Kidney (tissue), 10 donors: ENCODE measurements at regions not wholly inside any gene's neighbourhood (a gene's known extent, or its start where the extent isn't known, plus 50 kb on each side); places are given as distances from the start of the nearest gene placed in this dataset.
"Not testable (repeated sequence)": the region's sequence is repeated elsewhere in the genome, so short reads cannot be mapped to it uniquely, and the experiment has no call there.

ENCODE experiments used
- DNase-seq, 5 donors: peaks; one replicate each; pipeline ENCODE4 v3.0.0-alpha.2; 2013 to 2020
- FAIRE-seq: peaks from 2 replicates; lab custom pipeline; 2012; peaks lifted over from hg19 to GRCh38; lab: Jason Lieb, UNC
- H3K27ac ChIP-seq, 2 donors: one replicate each; pipeline ENCODE4 v1.7.0; 2013; ENCODE audit warnings: low read depth in 2 of 2, low read length in 2 of 2, inconsistent platforms in 1 of 2
- H3K27me3 ChIP-seq: one replicate; pipeline ENCODE4 v1.7.1; 2013; ENCODE audit warnings: low read length, inconsistent platforms; ENCODE audit not compliant: control insufficient read depth, insufficient read depth
- H3K36me3 ChIP-seq, 3 donors: one replicate each; pipeline versions ENCODE4 v1.7.0 to v1.7.1; 2013; ENCODE audit warnings: low read length in 3 of 3, control low read depth in 1 of 3, inconsistent platforms in 1 of 3; ENCODE audit not compliant: insufficient read depth in 3 of 3, control insufficient read depth in 2 of 3
- H3K4me1 ChIP-seq, 3 donors: one replicate each; pipeline versions ENCODE4 v1.7.0 to v1.7.1; 2013; ENCODE audit warnings: low read length in 3 of 3, inconsistent platforms in 1 of 3, low read depth in 1 of 3; ENCODE audit not compliant: control insufficient read depth in 2 of 3, insufficient read depth in 2 of 3
- H3K4me3 ChIP-seq, 3 donors: one replicate each; pipeline versions ENCODE4 v1.7.0 to v1.8.1; 2013; ENCODE audit warnings: low read length in 3 of 3, control low read depth in 1 of 3, inconsistent platforms in 1 of 3
- H3K9ac ChIP-seq, 3 donors: one replicate each; pipeline versions ENCODE4 v1.7.0 to v1.7.1; 2013; ENCODE audit warnings: low read length in 3 of 3, control low read depth in 1 of 3, inconsistent platforms in 1 of 3
- H3K9me3 ChIP-seq, 3 donors: one replicate each; pipeline versions ENCODE4 v1.7.0 to v1.7.1; 2013; ENCODE audit warnings: low read length in 3 of 3, control low read depth in 1 of 3, inconsistent platforms in 1 of 3; ENCODE audit not compliant: control insufficient read depth in 2 of 3, insufficient read depth in 1 of 3
- intact Hi-C: fragments of 100-400 bp; cut with DNase I; formaldehyde crosslinking; loops from one replicate; pipeline ENCODE4 v1.11.1; 2022
- donor health status: control.
- donor health status: control.
- donor health status: DM: yes; HTN: yes; CAD: no.
- donor health status: Normal renal cell carcinoma (clear cell type).

GRCh38 chr22:21150863-21151262 lies 105.1 kb downstream of the LRRC74B start:
- H3K27me3 ChIP-seq, FAIRE-seq, DNase-seq, H3K27ac ChIP-seq, H3K4me1 ChIP-seq, H3K9me3 ChIP-seq, intact Hi-C loops, H3K36me3 ChIP-seq, H3K4me3 ChIP-seq, H3K9ac ChIP-seq: not testable (repeated sequence)

- H3K27ac ChIP-seq, H3K4me3 ChIP-seq, H3K9ac ChIP-seq, H3K27me3 ChIP-seq, DNase-seq, H3K36me3 ChIP-seq, FAIRE-seq, H3K4me1 ChIP-seq, intact Hi-C loops, H3K9me3 ChIP-seq: not testable (repeated sequence)
Observed at GRCh38 chr22:21187841-21188240, 142.1 kb downstream of the LRRC74B start.

GRCh38 chr22:21212054-21212453 lies 166.3 kb downstream of the LRRC74B start:
- H3K4me1 ChIP-seq, H3K9ac ChIP-seq, H3K4me3 ChIP-seq, H3K36me3 ChIP-seq, H3K27me3 ChIP-seq, DNase-seq, intact Hi-C loops, H3K9me3 ChIP-seq, H3K27ac ChIP-seq, FAIRE-seq: not testable (repeated sequence)

DNA sequence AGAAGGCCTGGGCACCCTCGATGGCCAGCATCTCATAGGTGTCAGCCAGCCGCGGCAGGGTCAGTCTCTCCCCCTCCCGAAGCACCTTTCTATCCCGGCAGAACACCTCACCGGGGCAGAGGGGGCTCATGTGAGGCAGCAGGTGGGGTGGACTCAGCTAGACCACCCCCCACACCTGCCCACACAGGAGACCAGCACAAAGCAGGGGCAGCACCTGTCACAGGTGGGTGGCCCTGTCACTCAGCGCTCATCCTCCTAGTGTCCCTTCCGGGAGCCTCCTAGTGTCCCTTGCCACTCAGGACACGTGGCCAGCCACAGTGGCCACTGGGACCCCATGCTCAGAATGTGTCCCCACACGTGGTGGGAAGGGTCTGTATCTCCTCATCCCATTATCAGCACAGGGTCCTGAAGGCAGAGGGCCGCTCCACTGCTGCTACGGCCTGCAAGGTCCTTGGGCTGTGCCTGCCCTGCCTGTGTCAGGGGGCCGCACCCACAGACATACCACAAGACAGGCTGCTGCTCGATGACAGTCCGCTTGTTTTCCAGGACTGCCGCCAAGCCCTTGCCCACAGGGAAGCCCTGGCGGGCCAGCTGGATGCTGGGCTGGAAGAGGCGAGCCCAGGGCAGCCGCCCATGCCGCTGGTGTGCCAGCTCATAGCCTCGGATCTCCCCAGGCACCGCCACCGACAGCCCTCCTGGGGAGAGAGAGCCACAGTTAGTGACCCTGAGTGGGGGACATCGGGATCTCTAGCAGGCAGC lies 167.4 kb upstream of the RIMBP3B start:
- H3K4me1 ChIP-seq, H3K27me3 ChIP-seq, H3K27ac ChIP-seq, intact Hi-C loops, FAIRE-seq, H3K9me3 ChIP-seq, H3K9ac ChIP-seq, H3K4me3 ChIP-seq, H3K36me3 ChIP-seq: not testable (repeated sequence)
- DNase-seq: peak in 1 of 5 donors; percentile 48

GRCh38 chr22:21224900-21225299 lies 158.7 kb upstream of the RIMBP3B start:
- H3K9me3 ChIP-seq, H3K4me3 ChIP-seq, FAIRE-seq, DNase-seq, H3K36me3 ChIP-seq, H3K4me1 ChIP-seq, intact Hi-C loops, H3K27ac ChIP-seq, H3K27me3 ChIP-seq, H3K9ac ChIP-seq: not testable (repeated sequence)

DNA sequence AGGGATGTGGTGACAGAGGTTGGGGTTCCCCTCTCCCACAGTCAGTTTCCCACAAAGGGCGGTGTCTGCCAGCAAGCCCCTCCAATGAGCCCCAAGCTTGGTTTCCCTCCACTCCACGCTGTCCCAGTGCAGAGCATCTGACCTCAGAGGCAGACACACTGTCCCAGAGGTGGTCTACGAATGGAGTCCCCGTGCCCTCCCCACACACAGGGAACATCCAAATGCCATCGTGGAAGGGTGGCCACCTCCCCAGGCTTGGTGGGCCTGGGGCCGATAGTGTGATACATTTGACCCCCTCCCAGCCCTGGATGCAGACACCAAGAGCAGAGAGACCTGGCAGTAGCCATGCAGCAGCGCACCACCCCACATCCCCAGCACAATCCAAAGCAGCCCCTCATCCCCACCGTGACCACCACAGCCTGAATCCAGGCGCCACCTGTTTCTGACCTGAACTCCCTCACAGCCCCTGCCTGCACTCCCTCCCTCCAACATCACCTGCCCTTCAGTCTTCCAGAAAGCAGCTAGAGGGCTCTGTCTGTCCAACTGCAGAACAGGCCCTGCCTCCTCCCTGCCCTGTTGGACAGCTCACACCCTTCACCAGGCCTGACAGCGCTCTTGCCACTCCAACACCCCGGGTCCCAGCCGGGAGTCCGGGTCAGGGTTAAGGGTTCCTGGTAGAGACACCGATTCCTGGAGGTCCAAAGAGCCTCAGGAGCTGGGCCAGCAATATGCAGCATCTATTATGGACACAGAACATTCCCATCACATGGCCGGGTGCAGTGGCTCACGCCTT lies 156.5 kb upstream of the RIMBP3B start:
- intact Hi-C loops, H3K27ac ChIP-seq, FAIRE-seq, H3K36me3 ChIP-seq, H3K9ac ChIP-seq, H3K4me3 ChIP-seq, H3K27me3 ChIP-seq, H3K9me3 ChIP-seq, H3K4me1 ChIP-seq: not testable (repeated sequence)
- peak in 1 of 5 donors; percentile 53 for DNase-seq

DNA sequence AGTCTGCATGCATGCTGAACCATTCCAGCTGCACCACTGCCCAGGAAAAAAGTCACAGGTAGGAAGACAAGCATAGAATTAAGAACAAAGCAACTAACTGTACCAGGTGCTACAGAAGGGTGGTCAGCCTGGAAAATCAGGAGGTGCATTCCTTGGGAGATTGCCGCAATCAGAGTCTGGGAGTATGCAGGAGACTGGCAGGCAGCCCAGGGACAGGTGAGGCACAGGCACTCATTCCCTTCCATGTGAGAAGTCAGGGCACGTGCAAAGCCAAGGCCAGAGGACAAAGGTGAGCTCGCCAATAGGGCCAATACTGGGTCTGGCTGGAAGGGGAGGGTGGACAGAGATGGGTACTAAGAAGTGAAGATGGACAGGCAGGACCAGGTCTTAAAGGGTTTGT lies 132.1 kb upstream of the RIMBP3B start:
- DNase-seq: peak in 1 of 5 donors; percentile 28
- H3K36me3 ChIP-seq, FAIRE-seq, H3K9ac ChIP-seq, intact Hi-C loops, H3K4me1 ChIP-seq, H3K27me3 ChIP-seq, H3K27ac ChIP-seq, H3K4me3 ChIP-seq, H3K9me3 ChIP-seq: not testable (repeated sequence)

GRCh38 chr22:21282646-21283045 lies 100.9 kb upstream of the RIMBP3B start:
- H3K9ac ChIP-seq, H3K27ac ChIP-seq, H3K9me3 ChIP-seq, H3K27me3 ChIP-seq, FAIRE-seq, H3K4me1 ChIP-seq, H3K4me3 ChIP-seq, H3K36me3 ChIP-seq, intact Hi-C loops: not testable (repeated sequence)
- peak in 1 of 5 donors; percentile 81 for DNase-seq
